ENCODE measurements at regions not wholly inside any gene's neighbourhood (a gene's known extent, or its start where the extent isn't known, plus 50 kb on each side); places are given as distances from the start of the nearest gene placed in this dataset.

DNA sequence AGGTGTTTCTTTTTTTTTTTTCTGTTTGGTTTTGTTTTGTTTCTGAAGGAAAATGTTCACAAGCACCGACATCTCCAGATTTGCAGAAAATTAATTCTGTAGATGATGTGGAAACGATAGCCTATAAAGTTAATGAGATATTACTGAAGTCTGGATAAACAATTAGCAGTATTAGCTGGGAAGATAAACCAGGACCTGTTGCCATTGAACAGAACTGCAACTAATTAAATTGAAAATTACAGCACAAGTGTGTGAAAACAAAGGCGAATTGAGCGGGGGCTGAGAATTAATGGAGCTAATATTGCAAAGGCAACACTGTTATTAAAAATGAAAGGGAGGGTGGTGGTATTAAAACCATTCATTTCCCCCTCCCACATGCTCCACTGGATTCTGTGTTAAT, 107.5 kb upstream of the AJAP1 start:
- no peak for DNase-seq (ENCODE audit: low read depth)
- Histone ChIP-seq H3K36me3 (ENCODE audit: control insufficient read depth, insufficient read depth, low read length) (no peaks in the 10 kb centered on the region), H3K27me3 (ENCODE audit: control insufficient read depth, insufficient read depth, low read length) (no peaks in the 10 kb centered on the region), H3K4me3 (ENCODE audit: low read depth, low read length) (no peak overlapping the region)
- TF ChIP-seq CTCF (IDR thresholded peaks at IDR 0.05; ENCODE audit: insufficient read depth, low read length, severe bottlenecking) = no peak
- FAIRE-seq = no peak

- no peak for TF ChIP-seq CTCF (IDR thresholded peaks at IDR 0.05; ENCODE audit: insufficient read depth, low read length, severe bottlenecking)
- DNase-seq (ENCODE audit: low read depth) (no peak), FAIRE-seq (no peak)
- Histone ChIP-seq H3K4me3 (ENCODE audit: low read depth, low read length) (no peak overlapping the region), H3K27me3 (ENCODE audit: control insufficient read depth, insufficient read depth, low read length) (no peaks in the 10 kb centered on the region), H3K36me3 (ENCODE audit: control insufficient read depth, insufficient read depth, low read length) (no peaks in the 10 kb centered on the region)
Observed at GRCh38 chr1:4549930-4550329, 104.5 kb upstream of the AJAP1 start.

DNA sequence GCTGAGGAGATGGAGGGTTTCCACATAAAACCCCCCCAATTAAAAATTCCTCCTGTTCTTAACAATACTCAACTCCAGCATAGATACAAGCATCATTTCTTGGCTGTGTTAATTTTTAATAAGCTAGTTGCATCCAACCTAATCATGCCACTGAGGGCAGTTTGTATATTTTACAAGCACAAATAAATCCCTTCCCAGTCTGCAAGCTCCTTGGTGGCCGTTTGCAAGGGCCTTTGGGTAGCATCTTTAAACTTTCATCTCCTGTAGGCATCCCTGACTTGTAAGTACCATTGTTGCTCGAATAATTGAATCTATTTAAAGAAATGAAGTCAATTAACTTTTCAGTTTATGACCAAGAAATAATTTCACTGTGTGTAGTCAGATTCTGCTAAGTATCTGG, 103.5 kb upstream of the AJAP1 start:
- Histone ChIP-seq H3K27me3 (ENCODE audit: control insufficient read depth, insufficient read depth, low read length) (no peaks in the 10 kb centered on the region), H3K36me3 (ENCODE audit: control insufficient read depth, insufficient read depth, low read length) (no peaks in the 10 kb centered on the region), H3K4me3 (ENCODE audit: low read depth, low read length) (no peak overlapping the region)
- no peak for TF ChIP-seq CTCF (IDR thresholded peaks at IDR 0.05; ENCODE audit: insufficient read depth, low read length, severe bottlenecking)
- DNase-seq (ENCODE audit: low read depth) (no peak), FAIRE-seq (no peak)

DNA sequence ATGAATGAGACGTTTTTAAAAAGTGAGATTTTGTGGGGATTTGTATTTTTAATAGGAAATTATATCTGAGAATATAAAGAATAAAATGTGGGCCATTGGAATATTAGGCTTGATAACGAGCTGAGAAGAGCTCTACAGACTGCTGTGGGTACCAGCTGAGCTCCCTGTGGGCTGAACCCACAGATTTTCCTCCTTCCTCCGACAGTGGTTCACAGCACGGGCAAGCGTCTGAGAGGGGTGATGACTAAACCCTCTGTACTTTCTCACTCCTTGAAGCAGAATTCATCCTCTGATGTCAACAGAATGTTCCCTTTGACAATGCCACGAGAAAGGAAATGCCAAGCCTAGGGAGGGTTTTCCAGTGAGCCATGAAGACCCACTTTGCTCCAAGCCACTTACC, 102.7 kb upstream of the AJAP1 start:
- no peak overlapping the region for H3K4me3 ChIP-seq (ENCODE audit: low read depth, low read length)
- DNase-seq (ENCODE audit: low read depth) (no peak), FAIRE-seq (no peak)
- no peaks in the 10 kb centered on the region for H3K36me3 ChIP-seq (ENCODE audit: control insufficient read depth, insufficient read depth, low read length)
- no peaks in the 10 kb centered on the region for H3K27me3 ChIP-seq (ENCODE audit: control insufficient read depth, insufficient read depth, low read length)
- TF ChIP-seq CTCF (IDR thresholded peaks at IDR 0.05; ENCODE audit: insufficient read depth, low read length, severe bottlenecking) = no peak

DNA sequence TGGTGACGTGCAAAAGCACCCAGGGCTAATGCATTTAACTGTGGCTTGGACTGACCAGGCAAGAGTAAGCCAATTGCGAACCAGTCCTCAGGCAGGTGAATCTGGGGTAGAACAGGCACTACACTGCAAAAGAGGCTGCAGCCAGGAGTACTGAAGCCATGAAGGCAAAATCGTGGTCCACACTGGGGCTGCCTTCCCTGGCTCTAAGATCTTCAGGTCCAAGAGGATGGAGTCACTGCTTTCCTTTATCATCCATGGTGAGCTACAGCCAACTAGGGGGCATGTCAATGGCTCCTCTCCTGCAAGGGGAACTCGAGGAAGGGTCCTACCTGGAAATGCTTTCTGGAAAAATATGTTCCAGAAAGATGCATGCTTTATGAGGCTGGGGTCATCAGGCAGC, 100.6 kb upstream of the AJAP1 start:
- Histone ChIP-seq H3K27me3 (ENCODE audit: control insufficient read depth, insufficient read depth, low read length) (no peaks in the 10 kb centered on the region), H3K36me3 (ENCODE audit: control insufficient read depth, insufficient read depth, low read length) (no peaks in the 10 kb centered on the region), H3K4me3 (ENCODE audit: low read depth, low read length) (no peak overlapping the region)
- no peak for FAIRE-seq
- DNase-seq (ENCODE audit: low read depth) = no peak
- no peak for TF ChIP-seq CTCF (IDR thresholded peaks at IDR 0.05; ENCODE audit: insufficient read depth, low read length, severe bottlenecking)

DNA sequence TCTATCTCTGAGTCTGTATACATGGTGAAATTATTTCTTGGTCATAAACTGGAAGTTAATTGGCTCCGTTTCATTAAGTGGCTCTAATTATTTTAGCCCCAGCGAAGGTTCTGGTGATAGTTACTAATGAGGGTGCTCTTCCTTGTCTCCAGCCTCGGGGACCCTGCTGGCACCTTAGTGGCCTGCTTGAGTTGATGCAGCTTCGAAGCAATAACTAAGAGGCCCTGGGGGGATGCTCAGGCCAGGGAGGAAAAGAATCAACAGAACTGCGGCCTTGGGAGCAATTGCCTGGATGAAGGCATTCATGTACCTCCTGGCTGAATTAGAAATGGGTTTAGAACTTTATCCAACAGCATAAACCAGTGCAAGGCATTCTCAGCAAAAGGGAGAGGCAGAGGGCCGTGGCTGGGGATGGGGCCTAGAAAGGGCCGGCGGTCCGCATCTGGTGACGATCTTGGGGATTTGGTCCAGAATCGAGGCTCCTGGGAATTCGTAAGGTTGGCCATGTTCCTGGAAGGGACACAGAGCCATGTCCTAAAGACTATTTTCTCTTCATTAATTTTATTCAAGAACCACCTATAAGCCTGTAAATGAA, 100.0 kb upstream of the AJAP1 start:
- H3K4me3 ChIP-seq (ENCODE audit: low read depth, low read length) = no peak overlapping the region
- no peaks in the 10 kb centered on the region for H3K27me3 ChIP-seq (ENCODE audit: control insufficient read depth, insufficient read depth, low read length)
- FAIRE-seq = no peak
- no peak for TF ChIP-seq CTCF (IDR thresholded peaks at IDR 0.05; ENCODE audit: insufficient read depth, low read length, severe bottlenecking)
- DNase-seq (ENCODE audit: low read depth) = no peak
- H3K36me3 ChIP-seq (ENCODE audit: control insufficient read depth, insufficient read depth, low read length) = no peaks in the 10 kb centered on the region
